ENCODE measurements at regions not wholly inside any gene's neighbourhood (a gene's known extent, or its start where the extent isn't known, plus 50 kb on each side); places are given as distances from the start of the nearest gene placed in this dataset.

GRCh38 chr18:41326311-41326710 lies 628.7 kb upstream of the PIK3C3 start (continued):
- no peak for TF ChIP-seq REST (IDR thresholded peaks at IDR 0.05; ENCODE audit: unreplicated experiment)
- TF ChIP-seq EZH2phosphoT487 (IDR thresholded peaks at IDR 0.05; ENCODE audit: unreplicated experiment) = no peak

GRCh38 chr18:41324934-41325333 lies 630.1 kb upstream of the PIK3C3 start:
- no peak overlapping the region for H3K27ac ChIP-seq (ENCODE audit: low read depth)
- Mint-ChIP-seq H3K27me3 (ENCODE audit: insufficient read depth, low read depth, poor library complexity) (no peaks in the 10 kb centered on the region), H3K9me3 (peaks cover 29% of the 10 kb centered on the region), H3K4me3 (no peak overlapping the region), H3K36me3 (ENCODE audit: low read depth) (peaks cover 37% of the 10 kb centered on the region), H3K4me1 (peaks cover 5% of the 10 kb centered on the region; the same call in 2 of the 3 replicates), H3K27ac (no peak overlapping the region)
- H3K4me2 ChIP-seq = no peak overlapping the region
- H4K20me1 ChIP-seq (replicated peaks; ENCODE audit: insufficient read depth) = no peaks in the 10 kb centered on the region
- H3K4me1 ChIP-seq (ENCODE audit: insufficient read depth) = peaks cover 5% of the 10 kb centered on the region
- H3F3A ChIP-seq (replicated peaks; ENCODE audit: low read depth) = no peaks in the 10 kb centered on the region
- peaks cover 22% of the 10 kb centered on the region; the same call in 1 of the 2 replicates for H3K9me2 ChIP-seq (ENCODE audit: insufficient read depth)
- ATAC-seq (no peak), DNase-seq (ENCODE audit: low spot score) (no peak)
- no peaks in the 10 kb centered on the region for H3K79me2 ChIP-seq (replicated peaks; ENCODE audit: insufficient read depth)
- TF ChIP-seq ZNF462 (CRISPR knock-in tag; IDR thresholded peaks at IDR 0.05) (no peak), JUNB (IDR thresholded peaks at IDR 0.05; ENCODE audit: unreplicated experiment) (no peak), STAT1 (IDR thresholded peaks at IDR 0.05; ENCODE audit: unreplicated experiment) (no peak), CTCF (conservative IDR thresholded peaks at IDR 0.05; ENCODE audit: low read depth in 2 of 2) (no peak), EZH2 (IDR thresholded peaks at IDR 0.05; ENCODE audit: low read depth, unreplicated experiment) (no peak), NANOG (IDR thresholded peaks at IDR 0.05; ENCODE audit: borderline replicate concordance) (no peak), ZNF331 (CRISPR knock-in tag; IDR thresholded peaks at IDR 0.05; ENCODE audit: low read depth) (no peak), ZNF114 (CRISPR knock-in tag; IDR thresholded peaks at IDR 0.05) (no peak), REST (IDR thresholded peaks at IDR 0.05; ENCODE audit: unreplicated experiment) (no peak)
- H3K36me3 ChIP-seq (ENCODE audit: insufficient read depth) = peaks cover 16% of the 10 kb centered on the region
- no peaks in the 10 kb centered on the region for H3K27me3 ChIP-seq (ENCODE audit: insufficient read depth)
- H2AFZ ChIP-seq = no peak overlapping the region
- no peak overlapping the region for H3K4me3 ChIP-seq

Data from GM23338 (cell line).